ENCODE measurements at regions not wholly inside any gene's neighbourhood (a gene's known extent, or its start where the extent isn't known, plus 50 kb on each side); places are given as distances from the start of the nearest gene placed in this dataset.

GRCh38 chr14:22333422-22334274 is 255.4 kb downstream of the DAD1 start:
- no peak for DNase-seq

GRCh38 chr14:22332686-22333421 is 256.2 kb downstream of the DAD1 start:
- no peak for DNase-seq

GRCh38 chr14:22329371-22329770 is 259.7 kb downstream of the DAD1 start:
- DNase-seq = no peak

GRCh38 chr14:22325676-22326400 is 263.2 kb downstream of the DAD1 start:
- DNase-seq = no peak

- DNase-seq = no peak
Measured at GRCh38 chr14:22320362-22320750, 268.7 kb downstream of the DAD1 start.

GRCh38 chr14:22319526-22320361 is 269.3 kb downstream of the DAD1 start:
- DNase-seq = peak; percentile 10

GRCh38 chr14:22318951-22319350 is 270.1 kb downstream of the DAD1 start:
- no peak for DNase-seq

GRCh38 chr14:22316473-22316872 is 272.6 kb downstream of the DAD1 start:
- DNase-seq = no peak

GRCh38 chr14:22315336-22315735 is 273.7 kb downstream of the DAD1 start:
- no peak for DNase-seq

GRCh38 chr14:22314183-22314820 is 274.7 kb downstream of the DAD1 start:
- DNase-seq = no peak

GRCh38 chr14:22313172-22313801 is 275.7 kb downstream of the DAD1 start:
- no peak for DNase-seq

GRCh38 chr14:22311636-22312035 is 277.4 kb downstream of the DAD1 start:
- no peak for DNase-seq

GRCh38 chr14:22305607-22306006 is 283.4 kb downstream of the DAD1 start:
- DNase-seq = no peak

- no peak for DNase-seq
Measured at GRCh38 chr14:22304326-22304725, 284.7 kb downstream of the DAD1 start.

- DNase-seq = no peak
Measured at GRCh38 chr14:22303589-22304195, 285.3 kb downstream of the DAD1 start.

- DNase-seq = no peak
Measured at GRCh38 chr14:22300646-22301045, 288.4 kb downstream of the DAD1 start.

- DNase-seq = no peak
Measured at GRCh38 chr14:22297376-22297775, 291.6 kb downstream of the DAD1 start.

- no peak for DNase-seq
Measured at GRCh38 chr14:22296722-22297121, 292.3 kb downstream of the DAD1 start.

- DNase-seq = no peak
Measured at GRCh38 chr14:22296088-22296487, 292.9 kb downstream of the DAD1 start.

- DNase-seq = no peak
Measured at GRCh38 chr14:22291406-22291805, 297.6 kb downstream of the DAD1 start.

GRCh38 chr14:22289570-22289969 is 299.5 kb downstream of the DAD1 start:
- no peak for DNase-seq
